K562 (cell line): ENCODE measurements at regions not wholly inside any gene's neighbourhood (a gene's known extent, or its start where the extent isn't known, plus 50 kb on each side); places are given as distances from the start of the nearest gene placed in this dataset.

Experiments used
- ATAC-seq: fragments of 200-7000 bp; cut with Tn5 transposase; 3 replicates; pipeline ENCODE4 v1.9.1; 2020; ENCODE audit warnings: moderate library complexity
- BruUV-seq: library from RNA; stranded (reverse); fragments of 400-500 nt; replicated peaks from 2 replicates; lab custom pipeline; 2021; lab: Mats Ljungman, UMichigan
- CTCF ChIA-PET: fragments of 300-600 bp; formaldehyde crosslinking; extraction: SDS; loops from one replicate; lab custom pipeline; 2021; ENCODE audit warnings: low intra/inter-chr PET ratio; lab: Yijun Ruan, JAX
- POLR2A ChIA-PET: fragments of 300-600, 350-650 bp; sonication (Branson Sonifier 250); formaldehyde crosslinking; extraction: SDS; loops from one replicate; lab custom pipeline; 2021; ENCODE audit warnings: antibody characterized with exemption, inconsistent platforms; lab: Yijun Ruan, JAX
- DNase-seq, 4 experiments: peaks; one replicate each; pipeline versions ENCODE4 v3.0.0 to v3.0.0-alpha.2; 2011 to 2018; ENCODE audit warnings: low spot score in 3 of 4, mixed read lengths in 3 of 4; ENCODE audit errors: extremely low read depth in 1 of 4
- FAIRE-seq: peaks from 2 replicates; lab custom pipeline; 2011; peaks lifted over from hg19 to GRCh38; lab: Jason Lieb, UNC
- H2AFZ ChIP-seq: 2 replicates; pipeline ENCODE4 v1.6.0; 2011; ENCODE audit warnings: low read depth, low read length, control low read depth, inconsistent platforms
- H3K27ac ChIP-seq: fragments of 200-600 bp; 3 replicates; pipeline ENCODE4 v1.8.0; 2011; ENCODE audit warnings: low read depth, mild to moderate bottlenecking, control low read depth, inconsistent platforms, low read length, moderate library complexity, mixed read lengths; ENCODE audit errors: extremely low read depth
- H3K27me3 ChIP-seq, 2 experiments: fragments of 300-600 bp in 1 of 2; 2 replicates in 1 of 2; 3 replicates in 1 of 2; pipeline versions ENCODE4 v1.6.0 to v1.8.0; 2011; ENCODE audit warnings: inconsistent platforms in 2 of 2, low read length in 2 of 2, mild to moderate bottlenecking in 1 of 2, mixed read lengths in 1 of 2, moderate library complexity in 1 of 2; ENCODE audit not compliant: control insufficient read depth in 2 of 2, insufficient read depth in 2 of 2
- H3K36me3 ChIP-seq: fragments of 300-600 bp; 3 replicates; pipeline ENCODE4 v1.8.0; 2011; ENCODE audit warnings: mild to moderate bottlenecking, low read length, inconsistent platforms; ENCODE audit not compliant: control insufficient read depth, insufficient read depth
- H3K4me1 ChIP-seq, 2 experiments: fragments of 200-600 bp in 1 of 2; replicated peaks in 1 of 2; 2 replicates in 1 of 2; 3 replicates in 1 of 2; pipeline versions ENCODE4 v1.5.1 to v1.8.0; 2011; ENCODE audit warnings: inconsistent platforms in 2 of 2, low read length in 2 of 2, mild to moderate bottlenecking in 1 of 2, mixed read lengths in 1 of 2, moderate library complexity in 1 of 2; ENCODE audit not compliant: control insufficient read depth in 2 of 2, insufficient read depth in 2 of 2
- H3K4me2 ChIP-seq: 2 replicates; pipeline ENCODE4 v1.6.1; 2011; ENCODE audit warnings: low read length, control low read depth, inconsistent platforms, mixed read lengths; ENCODE audit not compliant: insufficient read depth
- H3K4me3 ChIP-seq: fragments of 200-600 bp; sonication (generic), shearing (Covaris generic); 2 replicates; pipeline ENCODE4 v1.5.1; 2016; ENCODE audit warnings: control low read depth, inconsistent platforms
- H3K79me2 ChIP-seq: fragments of 200-600 bp; 3 replicates; pipeline ENCODE4 v1.8.0; 2011; ENCODE audit warnings: low read length, inconsistent platforms; ENCODE audit not compliant: control insufficient read depth, insufficient read depth
- H3K9ac ChIP-seq, 2 experiments: 2 replicates each; pipeline versions ENCODE4 v1.6.0 to v1.6.1; 2011; ENCODE audit warnings: low read depth in 2 of 2, low read length in 2 of 2, control low read depth in 1 of 2, inconsistent platforms in 1 of 2, mild to moderate bottlenecking in 1 of 2, mixed read lengths in 1 of 2; ENCODE audit not compliant: insufficient read depth in 1 of 2
- H3K9me1 ChIP-seq: one replicate; pipeline ENCODE4 v1.6.0; 2011; ENCODE audit warnings: inconsistent platforms, mild to moderate bottlenecking, low read length, moderate library complexity; ENCODE audit not compliant: control insufficient read depth, insufficient read depth
- H3K9me3 ChIP-seq: replicated peaks from 2 replicates; pipeline ENCODE4 v1.5.1; 2011; ENCODE audit warnings: low read depth, low read length, inconsistent platforms; ENCODE audit not compliant: control insufficient read depth, insufficient read depth
- H4K20me1 ChIP-seq: replicated peaks from 2 replicates; pipeline ENCODE4 v1.6.1; 2011; ENCODE audit warnings: low read length, inconsistent platforms, mixed read lengths; ENCODE audit not compliant: control insufficient read depth, insufficient read depth
- BCOR ChIP-seq: fragments of 450-650 bp; IDR thresholded peaks from 2 replicates; pipeline ENCODE4 v1.6.1; 2016
- CBX1 ChIP-seq: sonication (generic); IDR thresholded peaks from 2 replicates; pipeline ENCODE4 v1.6.1; 2016; ENCODE audit warnings: antibody characterized with exemption, low read depth, mild to moderate bottlenecking
- CC2D1A ChIP-seq: fragments of 450-650 bp; IDR thresholded peaks from 2 replicates; pipeline ENCODE4 v1.6.1; 2017; ENCODE audit warnings: mild to moderate bottlenecking
- CEBPB ChIP-seq: fragments of 450-650 bp; IDR thresholded peaks from 2 replicates; pipeline ENCODE4 v1.6.1; 2016; ENCODE audit warnings: missing genetic modification characterization, missing compliant biosample characterization
- ESRRA ChIP-seq: fragments of 450-650 bp; IDR thresholded peaks from 2 replicates; pipeline ENCODE4 v1.6.1; 2014; ENCODE audit warnings: low read depth, mild to moderate bottlenecking, moderate library complexity, borderline replicate concordance
- FOXA3 ChIP-seq, 2 experiments: fragments of 450-650 bp in 1 of 2; sonication (generic) in 1 of 2; formaldehyde crosslinking; IDR thresholded peaks in 1 of 2; conservative IDR thresholded peaks in 1 of 2; 2 replicates each; pipeline versions ENCODE4 v1.4.0 to v1.8.0; 2020 to 2022; ENCODE audit warnings: mild to moderate bottlenecking in 2 of 2, missing genetic modification reagents in 1 of 2
- HDAC2 ChIP-seq: fragments of 450-650 bp; IDR thresholded peaks from 2 replicates; pipeline ENCODE4 v1.6.1; 2016; ENCODE audit warnings: mild to moderate bottlenecking
- KDM1A ChIP-seq, 2 experiments: fragments of 450-650 bp; IDR thresholded peaks; 2 replicates each; pipeline ENCODE4 v1.6.1; 2016; ENCODE audit warnings: mild to moderate bottlenecking in 2 of 2
- RAD51 ChIP-seq: fragments of 450-650 bp; IDR thresholded peaks from 2 replicates; pipeline ENCODE4 v1.7.1; 2016; ENCODE audit warnings: low read depth, mild to moderate bottlenecking, borderline replicate concordance
- REST ChIP-seq, 2 experiments: fragments of 450-650 bp; formaldehyde crosslinking in 1 of 2; IDR thresholded peaks; 2 replicates each; pipeline versions ENCODE4 v1.4.0 to v1.6.1; 2014 to 2020; ENCODE audit warnings: mild to moderate bottlenecking in 2 of 2, borderline replicate concordance in 1 of 2, low read depth in 1 of 2
- TEAD1 ChIP-seq, 2 experiments: fragments of 450-650 bp in 1 of 2; sonication (generic) in 1 of 2; formaldehyde crosslinking; IDR thresholded peaks; 2 replicates each; pipeline versions ENCODE4 v1.4.0 to v1.8.0; 2020 to 2022; ENCODE audit warnings: mild to moderate bottlenecking in 2 of 2, missing genetic modification reagents in 1 of 2
- USF1 ChIP-seq: sonication (generic); formaldehyde crosslinking; IDR thresholded peaks from 2 replicates; pipeline ENCODE4 v1.9.0; 2022; ENCODE audit warnings: mild to moderate bottlenecking, missing genetic modification reagents
- USF2 ChIP-seq: sonication (generic); formaldehyde crosslinking; IDR thresholded peaks from 2 replicates; pipeline ENCODE4 v1.5.0; 2020; ENCODE audit warnings: missing genetic modification reagents
- ZNF41 ChIP-seq: fragments of 250-450 bp; sonication (Bioruptor Pico); conservative IDR thresholded peaks from 2 replicates; pipeline ENCODE4 v1.4.0; 2020; ENCODE audit warnings: mild to moderate bottlenecking
- WGBS: fragments of 100-300 bp; shearing (Covaris generic); methylation state at CpG from one replicate; pipeline ENCODE4 v1.1.6; 2016; ENCODE audit warnings: low coverage, mixed read lengths; ENCODE audit not compliant: insufficient coverage; ENCODE audit errors: missing lambda C conversion rate; 5-methylcytosine and 5-hydroxymethylcytosine counted together
- in situ Hi-C: fragments of 300-500 bp; cut with MboI; formaldehyde crosslinking; loops from 4 replicates; pipeline ENCODE4 v1.15.0; 2018; ENCODE audit warnings: inconsistent platforms, mixed read lengths
- intact Hi-C: fragments of 100-400 bp; cut with micrococcal nuclease; formaldehyde crosslinking; loops from 2 replicates; pipeline ENCODE4 v1.14.2; 2022

DNA sequence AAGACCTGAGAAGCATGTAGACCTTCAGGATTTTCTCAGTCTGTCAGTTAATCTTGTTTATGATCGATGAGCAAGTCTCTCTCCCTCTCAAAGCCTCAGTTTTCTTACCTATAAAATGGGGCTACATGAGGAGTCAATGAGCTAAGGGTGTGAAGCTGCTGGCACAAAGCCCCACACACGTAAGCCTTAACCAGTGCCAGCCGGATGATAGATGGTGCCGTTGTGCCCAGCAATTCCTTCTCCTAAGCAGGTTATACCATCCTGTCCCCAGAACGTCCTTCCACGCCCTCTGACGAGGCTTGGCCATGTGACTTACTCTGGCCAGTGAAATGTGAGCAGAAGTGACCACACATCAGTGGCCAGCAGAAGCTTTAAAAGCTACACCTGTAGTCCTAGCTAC, 179.0 kb downstream of the C9orf50 start:
- in situ Hi-C loops: no loop called here
- intact Hi-C loops: no loop called here
- no peak overlapping the region for H3K4me3 ChIP-seq
- BruUV-seq: no TSS peak
- H3K4me1 ChIP-seq: peaks cover 6 to 19% of the 10 kb centered on the region in 2 experiments
- H2AFZ ChIP-seq: no peak overlapping the region
- no peak overlapping the region for H3K4me2 ChIP-seq
- ATAC-seq: peak; percentile 50; the same call in 2 of the 3 replicates
- POLR2A ChIA-PET: interaction anchor here (1.1 kb wide), 1 partner anchor 17 kb away, joined by 3 read pairs; no protein-coding TSS in a partner anchor
- no peaks in the 10 kb centered on the region for H3K36me3 ChIP-seq
- no peaks in the 10 kb centered on the region for H3K79me2 ChIP-seq
- no peaks in the 10 kb centered on the region for H3K9me1 ChIP-seq
- no peaks in the 10 kb centered on the region; the same call in 1 of the 2 replicates for H4K20me1 ChIP-seq
- 0 out of 5 replicates have a peak, but pooled peaks cover 0 to 4% of the 10 kb centered on the region in 2 experiments for H3K27me3 ChIP-seq
- no peak for FAIRE-seq
- no peak for DNase-seq
- CTCF ChIA-PET: interaction anchor here (0.6 kb wide), 1 partner anchor 90 kb away, joined by 3 read pairs; no protein-coding TSS in a partner anchor
- H3K27ac ChIP-seq: no peak overlapping the region
- H3K9me3 ChIP-seq: no peaks in the 10 kb centered on the region
- WGBS: 33% methylated on average over 7 of the region's 7 CpGs
- no peak overlapping the region; a peak in 1 of 4 replicates for H3K9ac ChIP-seq
- TF ChIP-seq TEAD1 (CRISPR knock-in tag; IDR thresholded peaks at IDR 0.05): no peak
- TF ChIP-seq USF1 (CRISPR knock-in tag): peak; percentile 85
- TF ChIP-seq ZNF41: no peak
- TF ChIP-seq ESRRA: peak; percentile 44; the same call in 1 of the 2 replicates
- TF ChIP-seq KDM1A (IDR thresholded peaks at IDR 0.05): peak; percentile 62 to 75
- peak; percentile 63; the same call in 1 of the 2 replicates for TF ChIP-seq RAD51
- TF ChIP-seq USF2: peak; percentile 76
- TF ChIP-seq CC2D1A: no peak
- TF ChIP-seq BCOR: peak; percentile 86
- TF ChIP-seq REST (IDR thresholded peaks at IDR 0.05; ENCODE audit: borderline replicate concordance): 0 out of 2 replicates have a peak, but pooled peaks have one; percentile 10
- no peak for TF ChIP-seq REST (CRISPR knock-in tag; IDR thresholded peaks at IDR 0.05; ENCODE audit: low read depth)
- TF ChIP-seq HDAC2: peak; percentile 51; the same call in 1 of the 2 replicates
- TF ChIP-seq FOXA3 (CRISPR knock-in tag; conservative IDR thresholded peaks at IDR 0.05 in 1 of 2, IDR thresholded peaks at IDR 0.05 in 1 of 2): no peak
- no peak for TF ChIP-seq CEBPB (tag)
- peak; percentile 26; the same call in 1 of the 2 replicates for TF ChIP-seq CBX1
